CD4-positive, alpha-beta T cell treated with Interleukin-6 at 100 ng/mL for 8 hours (primary cell): ENCODE measurements at regions not wholly inside any gene's neighbourhood (a gene's known extent, or its start where the extent isn't known, plus 50 kb on each side); places are given as distances from the start of the nearest gene placed in this dataset.
"Not testable (repeated sequence)": the region's sequence is repeated elsewhere in the genome, so short reads cannot be mapped to it uniquely, and the experiment has no call there.

Experiments
- DNase-seq: peaks from one replicate; pipeline ENCODE4 v3.0.0-alpha.2; 2020; ENCODE audit warnings: mixed read lengths, low spot score

GRCh38 chr14:53395267-53395666 lies 242.1 kb upstream of the DDHD1 start:
- DNase-seq = not testable (repeated sequence)

- no peak for DNase-seq
Observed at GRCh38 chr14:53391631-53392285, 238.6 kb upstream of the DDHD1 start.

- DNase-seq = no peak
Observed at GRCh38 chr14:53391156-53391555, 238.0 kb upstream of the DDHD1 start.

GRCh38 chr14:53390008-53390407 lies 236.9 kb upstream of the DDHD1 start:
- DNase-seq = no peak

GRCh38 chr14:53389202-53389601 lies 236.1 kb upstream of the DDHD1 start:
- no peak for DNase-seq

GRCh38 chr14:53386362-53386761 lies 233.2 kb upstream of the DDHD1 start:
- no peak for DNase-seq

GRCh38 chr14:53384536-53384935 lies 231.4 kb upstream of the DDHD1 start:
- no peak for DNase-seq

GRCh38 chr14:53384073-53384472 lies 230.9 kb upstream of the DDHD1 start:
- no peak for DNase-seq

GRCh38 chr14:53381895-53382294 lies 228.8 kb upstream of the DDHD1 start:
- no peak for DNase-seq

GRCh38 chr14:53380867-53381225 lies 227.7 kb upstream of the DDHD1 start:
- no peak for DNase-seq

GRCh38 chr14:53380052-53380866 lies 227.1 kb upstream of the DDHD1 start:
- no peak for DNase-seq

GRCh38 chr14:53378142-53378541 lies 225.0 kb upstream of the DDHD1 start:
- DNase-seq = no peak

- no peak for DNase-seq
Observed at GRCh38 chr14:53376064-53376463, 222.9 kb upstream of the DDHD1 start.

GRCh38 chr14:53375599-53375998 lies 222.5 kb upstream of the DDHD1 start:
- DNase-seq = no peak

- DNase-seq = no peak
Observed at GRCh38 chr14:53368711-53369201, 215.6 kb upstream of the DDHD1 start.

- no peak for DNase-seq
Observed at GRCh38 chr14:53368066-53368465, 214.9 kb upstream of the DDHD1 start.

- DNase-seq = no peak
Observed at GRCh38 chr14:53367644-53368026, 214.5 kb upstream of the DDHD1 start.

GRCh38 chr14:53365486-53366130 lies 212.5 kb upstream of the DDHD1 start:
- no peak for DNase-seq

GRCh38 chr14:53362916-53363315 lies 209.8 kb upstream of the DDHD1 start:
- not testable (repeated sequence) for DNase-seq

- no peak for DNase-seq
Observed at GRCh38 chr14:53360829-53361228, 207.7 kb upstream of the DDHD1 start.

GRCh38 chr14:53358166-53358565 lies 205.0 kb upstream of the DDHD1 start:
- no peak for DNase-seq

- DNase-seq = no peak
Observed at GRCh38 chr14:53356361-53357150, 203.4 kb upstream of the DDHD1 start.
